ENCODE measurements at regions not wholly inside any gene's neighbourhood (a gene's known extent, or its start where the extent isn't known, plus 50 kb on each side); places are given as distances from the start of the nearest gene placed in this dataset.

DNA sequence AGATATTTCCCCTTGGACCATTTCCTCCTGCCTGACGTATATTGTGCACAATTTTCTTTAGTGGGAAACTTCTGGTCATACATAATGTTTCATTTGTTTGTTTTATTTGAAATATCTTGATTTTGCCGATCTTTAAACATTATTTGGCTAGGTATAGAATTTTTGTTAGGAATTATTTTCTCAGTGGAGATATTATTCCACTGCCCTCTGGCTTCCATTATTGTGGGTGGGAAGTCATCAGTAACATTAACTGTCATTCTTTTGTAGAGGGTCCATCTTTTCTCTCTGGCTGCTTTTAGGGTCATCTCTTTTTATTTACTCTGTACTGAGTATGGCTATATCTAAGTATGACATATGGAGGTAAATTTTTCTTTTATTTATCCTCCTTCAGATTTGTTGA lies 135.5 kb upstream of the LIPC start:
- H3K27me3 Mint-ChIP-seq, result peaks cover 11% of the 10 kb centered on the region
- ATAC-seq (ENCODE audit: low read depth) (no peak), DNase-seq (no peak)
- no peaks in the 10 kb centered on the region for H4K20me1 ChIP-seq (ENCODE audit: control insufficient read depth, insufficient read depth, low read length, poor library complexity, severe bottlenecking)
- no peak overlapping the region for H3K9ac ChIP-seq (ENCODE audit: low read length)
- H3K9me3 Mint-ChIP-seq (ENCODE audit: insufficient read depth), result peaks cover 4% of the 10 kb centered on the region
- CTCF ChIA-PET, result no interaction called here
- WGBS (ENCODE audit: insufficient coverage), result no CpG with 5 or more reads among the region's 2 CpGs
- H3K4me1 Mint-ChIP-seq, result no peaks in the 10 kb centered on the region
- H3K9me3 ChIP-seq (ENCODE audit: control extremely low read depth in 1 of 3, control insufficient read depth in 2 of 3, insufficient read depth in 1 of 3, low read length in 2 of 3), result peaks cover 0 to 2% (median 0%) of the 10 kb centered on the region in 3 donors
- H3K27me3 ChIP-seq (replicated peaks in 1 of 4; ENCODE audit: control extremely low read depth in 1 of 4, control insufficient read depth in 3 of 4, insufficient read depth in 4 of 4, low read length in 3 of 4), result no peaks in the 10 kb centered on the region
- POLR2A ChIA-PET, result no interaction called here
- no peak for TF ChIP-seq EZH2 (IDR thresholded peaks at IDR 0.05; ENCODE audit: borderline replicate concordance, insufficient read depth, low read depth, low read length, poor library complexity, severe bottlenecking)
- TF ChIP-seq, protein P1, sequence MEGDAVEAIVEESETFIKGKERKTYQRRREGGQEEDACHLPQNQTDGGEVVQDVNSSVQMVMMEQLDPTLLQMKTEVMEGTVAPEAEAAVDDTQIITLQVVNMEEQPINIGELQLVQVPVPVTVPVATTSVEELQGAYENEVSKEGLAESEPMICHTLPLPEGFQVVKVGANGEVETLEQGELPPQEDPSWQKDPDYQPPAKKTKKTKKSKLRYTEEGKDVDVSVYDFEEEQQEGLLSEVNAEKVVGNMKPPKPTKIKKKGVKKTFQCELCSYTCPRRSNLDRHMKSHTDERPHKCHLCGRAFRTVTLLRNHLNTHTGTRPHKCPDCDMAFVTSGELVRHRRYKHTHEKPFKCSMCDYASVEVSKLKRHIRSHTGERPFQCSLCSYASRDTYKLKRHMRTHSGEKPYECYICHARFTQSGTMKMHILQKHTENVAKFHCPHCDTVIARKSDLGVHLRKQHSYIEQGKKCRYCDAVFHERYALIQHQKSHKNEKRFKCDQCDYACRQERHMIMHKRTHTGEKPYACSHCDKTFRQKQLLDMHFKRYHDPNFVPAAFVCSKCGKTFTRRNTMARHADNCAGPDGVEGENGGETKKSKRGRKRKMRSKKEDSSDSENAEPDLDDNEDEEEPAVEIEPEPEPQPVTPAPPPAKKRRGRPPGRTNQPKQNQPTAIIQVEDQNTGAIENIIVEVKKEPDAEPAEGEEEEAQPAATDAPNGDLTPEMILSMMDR (IDR thresholded peaks at IDR 0.05), result no peak
- no peak overlapping the region for H3K27ac ChIP-seq (ENCODE audit: low read length in 2 of 2)
- H3K4me1 ChIP-seq (ENCODE audit: control insufficient read depth in 2 of 2, insufficient read depth in 2 of 2, low read length in 2 of 2), result no peaks in the 10 kb centered on the region
- H3K79me2 ChIP-seq (ENCODE audit: control insufficient read depth, insufficient read depth, low read length), result no peaks in the 10 kb centered on the region
- no peak overlapping the region for H3K4me2 ChIP-seq (replicated peaks; ENCODE audit: low read depth, low read length, poor library complexity, severe bottlenecking)
- H2AFZ ChIP-seq (ENCODE audit: insufficient read depth, low read depth, low read length, poor library complexity, severe bottlenecking), result no peak overlapping the region
- no peak overlapping the region for H3K4me3 ChIP-seq (ENCODE audit: control extremely low read depth in 1 of 5, extremely low read depth in 1 of 5, insufficient read depth in 1 of 5, low read depth in 2 of 5, low read length in 4 of 5)
- H3K4me3 Mint-ChIP-seq, result no peak overlapping the region
- H3K36me3 ChIP-seq (replicated peaks in 1 of 2; ENCODE audit: control extremely low read depth in 1 of 2, control insufficient read depth in 1 of 2, extremely low read depth in 1 of 2, insufficient read depth in 2 of 2, low read length in 1 of 2), result no peaks in the 10 kb centered on the region
- intact Hi-C loops (cut with micrococcal nuclease), result no loop called here
- H3K27ac Mint-ChIP-seq, result no peak overlapping the region

DNA sequence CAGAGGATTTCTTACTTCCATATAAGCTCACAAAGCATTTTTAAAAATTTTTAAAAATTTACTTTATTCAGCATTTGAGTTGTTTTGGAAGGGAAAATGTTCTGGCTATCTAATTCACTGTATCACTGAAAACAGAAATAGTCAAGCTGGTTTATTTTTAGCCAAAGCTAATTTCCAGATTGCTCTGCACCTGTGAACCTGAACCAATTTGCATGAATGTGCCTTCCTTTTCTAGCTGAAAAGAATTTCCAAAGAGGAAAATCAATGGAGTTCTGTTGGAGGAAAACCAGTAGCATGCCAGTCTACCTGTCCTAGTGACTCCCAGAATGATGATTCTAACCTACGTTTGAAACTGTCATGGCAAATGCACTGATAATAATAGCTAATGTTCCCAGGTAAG lies 134.2 kb upstream of the LIPC start:
- no peak overlapping the region for H2AFZ ChIP-seq (ENCODE audit: insufficient read depth, low read depth, low read length, poor library complexity, severe bottlenecking)
- H3K27me3 ChIP-seq (replicated peaks in 1 of 4; ENCODE audit: control extremely low read depth in 1 of 4, control insufficient read depth in 3 of 4, insufficient read depth in 4 of 4, low read length in 3 of 4), result no peaks in the 10 kb centered on the region
- H3K4me1 ChIP-seq (ENCODE audit: control insufficient read depth in 2 of 2, insufficient read depth in 2 of 2, low read length in 2 of 2), result no peaks in the 10 kb centered on the region
- ATAC-seq (ENCODE audit: low read depth) (no peak), DNase-seq (no peak)
- no peaks in the 10 kb centered on the region for H3K9me3 ChIP-seq (ENCODE audit: control extremely low read depth in 1 of 3, control insufficient read depth in 2 of 3, insufficient read depth in 1 of 3, low read length in 2 of 3)
- CTCF ChIA-PET, result interaction anchor here (0.6 kb wide), 1 partner anchor 13 kb away, joined by 3 read pairs; no protein-coding TSS in a partner anchor
- no peak overlapping the region for H3K27ac Mint-ChIP-seq
- peaks cover 1% of the 10 kb centered on the region for H3K9me3 Mint-ChIP-seq (ENCODE audit: insufficient read depth)
- H3K27ac ChIP-seq (ENCODE audit: low read length in 2 of 2), result no peak overlapping the region
- no CpG with 5 or more reads among the region's 1 CpG for WGBS (ENCODE audit: insufficient coverage)
- H3K79me2 ChIP-seq (ENCODE audit: control insufficient read depth, insufficient read depth, low read length), result no peaks in the 10 kb centered on the region
- H3K4me3 ChIP-seq (ENCODE audit: control extremely low read depth in 1 of 5, extremely low read depth in 1 of 5, insufficient read depth in 1 of 5, low read depth in 2 of 5, low read length in 4 of 5), result no peak overlapping the region
- no peak overlapping the region for H3K4me2 ChIP-seq (replicated peaks; ENCODE audit: low read depth, low read length, poor library complexity, severe bottlenecking)
- peaks cover 16% of the 10 kb centered on the region for H3K27me3 Mint-ChIP-seq
- H3K4me3 Mint-ChIP-seq, result no peak overlapping the region
- intact Hi-C loops (cut with micrococcal nuclease), result no loop called here
- no peaks in the 10 kb centered on the region for H4K20me1 ChIP-seq (ENCODE audit: control insufficient read depth, insufficient read depth, low read length, poor library complexity, severe bottlenecking)
- no peak for TF ChIP-seq EZH2 (IDR thresholded peaks at IDR 0.05; ENCODE audit: borderline replicate concordance, insufficient read depth, low read depth, low read length, poor library complexity, severe bottlenecking)
- TF ChIP-seq, protein P1 (IDR thresholded peaks at IDR 0.05), result no peak
- no peaks in the 10 kb centered on the region for H3K36me3 ChIP-seq (replicated peaks in 1 of 2; ENCODE audit: control extremely low read depth in 1 of 2, control insufficient read depth in 1 of 2, extremely low read depth in 1 of 2, insufficient read depth in 2 of 2, low read length in 1 of 2)
- no peak overlapping the region for H3K9ac ChIP-seq (ENCODE audit: low read length)
- H3K4me1 Mint-ChIP-seq, result no peaks in the 10 kb centered on the region
- POLR2A ChIA-PET, result no interaction called here

Data from B cell (primary cell).